ENCODE measurements at regions not wholly inside any gene's neighbourhood (a gene's known extent, or its start where the extent isn't known, plus 50 kb on each side); places are given as distances from the start of the nearest gene placed in this dataset.

DNA sequence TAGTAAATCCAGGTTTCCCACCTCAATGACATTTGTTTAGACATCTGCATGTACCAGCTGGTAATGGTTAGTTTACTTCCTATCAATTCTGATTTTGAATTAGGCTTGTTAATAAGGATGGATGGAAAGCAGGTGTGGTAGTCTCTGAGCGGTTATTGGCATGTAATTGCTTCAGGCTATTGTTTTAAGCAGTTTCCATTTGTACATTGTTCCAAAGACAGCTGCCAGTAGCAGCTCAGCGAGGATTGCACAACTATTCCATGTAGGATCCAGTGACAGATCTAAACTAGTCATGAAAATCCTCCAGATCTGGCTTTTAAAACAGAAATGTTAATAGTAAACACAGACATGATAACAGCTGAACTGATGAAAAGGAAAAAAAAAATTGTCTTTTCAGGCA is 436.0 kb upstream of the ADARB2 start:
- TF ChIP-seq, protein P1, sequence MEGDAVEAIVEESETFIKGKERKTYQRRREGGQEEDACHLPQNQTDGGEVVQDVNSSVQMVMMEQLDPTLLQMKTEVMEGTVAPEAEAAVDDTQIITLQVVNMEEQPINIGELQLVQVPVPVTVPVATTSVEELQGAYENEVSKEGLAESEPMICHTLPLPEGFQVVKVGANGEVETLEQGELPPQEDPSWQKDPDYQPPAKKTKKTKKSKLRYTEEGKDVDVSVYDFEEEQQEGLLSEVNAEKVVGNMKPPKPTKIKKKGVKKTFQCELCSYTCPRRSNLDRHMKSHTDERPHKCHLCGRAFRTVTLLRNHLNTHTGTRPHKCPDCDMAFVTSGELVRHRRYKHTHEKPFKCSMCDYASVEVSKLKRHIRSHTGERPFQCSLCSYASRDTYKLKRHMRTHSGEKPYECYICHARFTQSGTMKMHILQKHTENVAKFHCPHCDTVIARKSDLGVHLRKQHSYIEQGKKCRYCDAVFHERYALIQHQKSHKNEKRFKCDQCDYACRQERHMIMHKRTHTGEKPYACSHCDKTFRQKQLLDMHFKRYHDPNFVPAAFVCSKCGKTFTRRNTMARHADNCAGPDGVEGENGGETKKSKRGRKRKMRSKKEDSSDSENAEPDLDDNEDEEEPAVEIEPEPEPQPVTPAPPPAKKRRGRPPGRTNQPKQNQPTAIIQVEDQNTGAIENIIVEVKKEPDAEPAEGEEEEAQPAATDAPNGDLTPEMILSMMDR (conservative IDR thresholded peaks at IDR 0.05; ENCODE audit: low read depth in 2 of 2) = no peak
- TF ChIP-seq EZH2 (IDR thresholded peaks at IDR 0.05; ENCODE audit: low read depth, unreplicated experiment) = no peak
- TF ChIP-seq, protein P2, sequence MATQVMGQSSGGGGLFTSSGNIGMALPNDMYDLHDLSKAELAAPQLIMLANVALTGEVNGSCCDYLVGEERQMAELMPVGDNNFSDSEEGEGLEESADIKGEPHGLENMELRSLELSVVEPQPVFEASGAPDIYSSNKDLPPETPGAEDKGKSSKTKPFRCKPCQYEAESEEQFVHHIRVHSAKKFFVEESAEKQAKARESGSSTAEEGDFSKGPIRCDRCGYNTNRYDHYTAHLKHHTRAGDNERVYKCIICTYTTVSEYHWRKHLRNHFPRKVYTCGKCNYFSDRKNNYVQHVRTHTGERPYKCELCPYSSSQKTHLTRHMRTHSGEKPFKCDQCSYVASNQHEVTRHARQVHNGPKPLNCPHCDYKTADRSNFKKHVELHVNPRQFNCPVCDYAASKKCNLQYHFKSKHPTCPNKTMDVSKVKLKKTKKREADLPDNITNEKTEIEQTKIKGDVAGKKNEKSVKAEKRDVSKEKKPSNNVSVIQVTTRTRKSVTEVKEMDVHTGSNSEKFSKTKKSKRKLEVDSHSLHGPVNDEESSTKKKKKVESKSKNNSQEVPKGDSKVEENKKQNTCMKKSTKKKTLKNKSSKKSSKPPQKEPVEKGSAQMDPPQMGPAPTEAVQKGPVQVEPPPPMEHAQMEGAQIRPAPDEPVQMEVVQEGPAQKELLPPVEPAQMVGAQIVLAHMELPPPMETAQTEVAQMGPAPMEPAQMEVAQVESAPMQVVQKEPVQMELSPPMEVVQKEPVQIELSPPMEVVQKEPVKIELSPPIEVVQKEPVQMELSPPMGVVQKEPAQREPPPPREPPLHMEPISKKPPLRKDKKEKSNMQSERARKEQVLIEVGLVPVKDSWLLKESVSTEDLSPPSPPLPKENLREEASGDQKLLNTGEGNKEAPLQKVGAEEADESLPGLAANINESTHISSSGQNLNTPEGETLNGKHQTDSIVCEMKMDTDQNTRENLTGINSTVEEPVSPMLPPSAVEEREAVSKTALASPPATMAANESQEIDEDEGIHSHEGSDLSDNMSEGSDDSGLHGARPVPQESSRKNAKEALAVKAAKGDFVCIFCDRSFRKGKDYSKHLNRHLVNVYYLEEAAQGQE (IDR thresholded peaks at IDR 0.05; ENCODE audit: unreplicated experiment) = no peak
- no peak for TF ChIP-seq JUNB (IDR thresholded peaks at IDR 0.05; ENCODE audit: unreplicated experiment)
- no peak for TF ChIP-seq EZH2phosphoT487 (IDR thresholded peaks at IDR 0.05; ENCODE audit: unreplicated experiment)
